ENCODE measurements at regions not wholly inside any gene's neighbourhood (a gene's known extent, or its start where the extent isn't known, plus 50 kb on each side); places are given as distances from the start of the nearest gene placed in this dataset.

- no peak for DNase-seq
Measured at GRCh38 chr2:74760875-74761630, 72.9 kb upstream of the HK2 start.

GRCh38 chr2:74762789-74763188 lies 71.1 kb upstream of the HK2 start:
- no peak for DNase-seq

GRCh38 chr2:74763962-74764428 lies 69.9 kb upstream of the HK2 start:
- peak; percentile 70 for DNase-seq

- no peak for DNase-seq
Measured at GRCh38 chr2:74764429-74765272, 69.3 kb upstream of the HK2 start.

- no peak for DNase-seq
Measured at GRCh38 chr2:74766780-74767179, 67.1 kb upstream of the HK2 start.

- DNase-seq: no peak
Measured at GRCh38 chr2:74767618-74768017, 66.3 kb upstream of the HK2 start.

- DNase-seq: no peak
Measured at GRCh38 chr2:74768401-74768914, 65.5 kb upstream of the HK2 start.

GRCh38 chr2:74772046-74772445 lies 61.9 kb upstream of the HK2 start:
- DNase-seq: no peak

GRCh38 chr2:74777161-74777900 lies 56.6 kb upstream of the HK2 start:
- no peak for DNase-seq

GRCh38 chr2:74778381-74779264 lies 55.3 kb upstream of the HK2 start:
- DNase-seq: peak; percentile 49

GRCh38 chr2:74779265-74779558 lies 54.7 kb upstream of the HK2 start:
- DNase-seq: no peak

- no peak for DNase-seq
Measured at GRCh38 chr2:74779587-74780135, 54.3 kb upstream of the HK2 start.

Measured in NCI-H446 treated with DMSO at 0.1 percent for 48 hours (cell line).